ENCODE measurements at regions not wholly inside any gene's neighbourhood (a gene's known extent, or its start where the extent isn't known, plus 50 kb on each side); places are given as distances from the start of the nearest gene placed in this dataset.
A peak's percentile ranks its signal among the peaks of the same experiment; 100 is the strongest.

GRCh38 chr14:42633504-42634095 is 1026.9 kb downstream of the LRFN5 start:
- peak; percentile 12 for DNase-seq (ENCODE audit: low spot score)
- POLR2A ChIA-PET (ENCODE audit: low non-redundant PET): interaction anchor here (0.7 kb wide), 1 partner anchor 1024 kb away, joined by 3 read pairs; no protein-coding TSS in a partner anchor
- Histone ChIP-seq H3K4me1 (ENCODE audit: insufficient read depth, low read length, poor library complexity, severe bottlenecking) (peaks cover 3% of the 10 kb centered on the region), H3K9me3 (ENCODE audit: low read depth, low read length, poor library complexity, severe bottlenecking) (no peaks in the 10 kb centered on the region), H3K36me3 (ENCODE audit: insufficient read depth, low read length, poor library complexity, severe bottlenecking) (no peaks in the 10 kb centered on the region), H3K27me3 (replicated peaks; ENCODE audit: insufficient read depth, low read depth, low read length, poor library complexity) (no peaks in the 10 kb centered on the region), H3K4me3 (ENCODE audit: low read depth, low read length, poor library complexity, severe bottlenecking) (no peak overlapping the region), H3K27ac (ENCODE audit: low read depth, low read length, poor library complexity, severe bottlenecking) (no peak overlapping the region)
- CTCF ChIA-PET: no interaction called here
- intact Hi-C loops (cut with micrococcal nuclease; ENCODE audit: unreplicated experiment): no loop called here
- no peak for TF ChIP-seq EZH2 (IDR thresholded peaks at IDR 0.05; ENCODE audit: borderline replicate concordance, low read depth, low read length, poor library complexity, severe bottlenecking)
- TF ChIP-seq, protein P1, sequence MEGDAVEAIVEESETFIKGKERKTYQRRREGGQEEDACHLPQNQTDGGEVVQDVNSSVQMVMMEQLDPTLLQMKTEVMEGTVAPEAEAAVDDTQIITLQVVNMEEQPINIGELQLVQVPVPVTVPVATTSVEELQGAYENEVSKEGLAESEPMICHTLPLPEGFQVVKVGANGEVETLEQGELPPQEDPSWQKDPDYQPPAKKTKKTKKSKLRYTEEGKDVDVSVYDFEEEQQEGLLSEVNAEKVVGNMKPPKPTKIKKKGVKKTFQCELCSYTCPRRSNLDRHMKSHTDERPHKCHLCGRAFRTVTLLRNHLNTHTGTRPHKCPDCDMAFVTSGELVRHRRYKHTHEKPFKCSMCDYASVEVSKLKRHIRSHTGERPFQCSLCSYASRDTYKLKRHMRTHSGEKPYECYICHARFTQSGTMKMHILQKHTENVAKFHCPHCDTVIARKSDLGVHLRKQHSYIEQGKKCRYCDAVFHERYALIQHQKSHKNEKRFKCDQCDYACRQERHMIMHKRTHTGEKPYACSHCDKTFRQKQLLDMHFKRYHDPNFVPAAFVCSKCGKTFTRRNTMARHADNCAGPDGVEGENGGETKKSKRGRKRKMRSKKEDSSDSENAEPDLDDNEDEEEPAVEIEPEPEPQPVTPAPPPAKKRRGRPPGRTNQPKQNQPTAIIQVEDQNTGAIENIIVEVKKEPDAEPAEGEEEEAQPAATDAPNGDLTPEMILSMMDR (conservative IDR thresholded peaks at IDR 0.05; ENCODE audit: low read depth, low read length): no peak
- BruUV-seq (replicated peaks): no TSS peak

GRCh38 chr14:42629553-42629952 is 1022.9 kb downstream of the LRFN5 start:
- CTCF ChIA-PET: no interaction called here
- POLR2A ChIA-PET (ENCODE audit: low non-redundant PET): no interaction called here
- TF ChIP-seq, protein P1 (conservative IDR thresholded peaks at IDR 0.05; ENCODE audit: low read depth, low read length): no peak
- TF ChIP-seq EZH2 (IDR thresholded peaks at IDR 0.05; ENCODE audit: borderline replicate concordance, low read depth, low read length, poor library complexity, severe bottlenecking): no peak
- intact Hi-C loops (cut with micrococcal nuclease; ENCODE audit: unreplicated experiment): no loop called here
- no peak for DNase-seq (ENCODE audit: low spot score)
- Histone ChIP-seq H3K27me3 (replicated peaks; ENCODE audit: insufficient read depth, low read depth, low read length, poor library complexity) (no peaks in the 10 kb centered on the region), H3K27ac (ENCODE audit: low read depth, low read length, poor library complexity, severe bottlenecking) (no peak overlapping the region), H3K9me3 (ENCODE audit: low read depth, low read length, poor library complexity, severe bottlenecking) (no peaks in the 10 kb centered on the region), H3K4me1 (ENCODE audit: insufficient read depth, low read length, poor library complexity, severe bottlenecking) (peaks cover 3% of the 10 kb centered on the region), H3K4me3 (ENCODE audit: low read depth, low read length, poor library complexity, severe bottlenecking) (no peak overlapping the region), H3K36me3 (ENCODE audit: insufficient read depth, low read length, poor library complexity, severe bottlenecking) (no peaks in the 10 kb centered on the region)
- BruUV-seq (replicated peaks): no TSS peak

DNA sequence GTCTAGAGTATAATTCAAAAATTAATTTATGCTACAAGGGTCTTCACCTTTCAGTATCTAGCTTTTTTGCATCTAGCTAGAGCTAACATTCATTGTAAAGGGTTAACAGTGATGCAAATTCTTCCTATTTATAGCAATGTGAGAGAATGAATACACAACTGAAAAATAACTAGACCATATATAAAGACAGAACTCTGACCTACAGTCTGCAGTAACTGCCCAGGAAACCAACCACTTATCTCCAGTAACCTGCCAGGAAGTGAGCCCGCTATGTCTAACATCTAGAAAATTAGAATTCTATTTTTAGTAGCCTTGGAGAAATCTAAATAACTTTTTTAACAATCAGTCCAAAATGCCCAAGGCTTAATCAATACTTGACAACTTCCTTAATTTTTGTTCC is 1021.9 kb downstream of the LRFN5 start:
- POLR2A ChIA-PET (ENCODE audit: low non-redundant PET): no interaction called here

More for the DNA sequence above, 1021.9 kb downstream of the LRFN5 start:
- no peak for DNase-seq (ENCODE audit: low spot score)
- Histone ChIP-seq H3K27me3 (replicated peaks; ENCODE audit: insufficient read depth, low read depth, low read length, poor library complexity) (no peaks in the 10 kb centered on the region), H3K27ac (ENCODE audit: low read depth, low read length, poor library complexity, severe bottlenecking) (no peak overlapping the region), H3K36me3 (ENCODE audit: insufficient read depth, low read length, poor library complexity, severe bottlenecking) (no peaks in the 10 kb centered on the region), H3K9me3 (ENCODE audit: low read depth, low read length, poor library complexity, severe bottlenecking) (no peaks in the 10 kb centered on the region), H3K4me3 (ENCODE audit: low read depth, low read length, poor library complexity, severe bottlenecking) (no peak overlapping the region), H3K4me1 (ENCODE audit: insufficient read depth, low read length, poor library complexity, severe bottlenecking) (no peaks in the 10 kb centered on the region)
- CTCF ChIA-PET: no interaction called here
- intact Hi-C loops (cut with micrococcal nuclease; ENCODE audit: unreplicated experiment): no loop called here
- TF ChIP-seq, protein P1 (conservative IDR thresholded peaks at IDR 0.05; ENCODE audit: low read depth, low read length): no peak
- TF ChIP-seq EZH2 (IDR thresholded peaks at IDR 0.05; ENCODE audit: borderline replicate concordance, low read depth, low read length, poor library complexity, severe bottlenecking): no peak
- no TSS peak for BruUV-seq (replicated peaks)
